Islet precursor cell (in vitro differentiated cells): ENCODE measurements at regions not wholly inside any gene's neighbourhood (a gene's known extent, or its start where the extent isn't known, plus 50 kb on each side); places are given as distances from the start of the nearest gene placed in this dataset.
A peak's percentile ranks its signal among the peaks of the same experiment; 100 is the strongest.

Source experiments
- DNase-seq: peaks from one replicate; pipeline ENCODE4 v3.0.0-alpha.2; 2018

GRCh38 chr16:86893506-86893905, 315.2 kb downstream of the FOXL1 start:
- no peak for DNase-seq

- no peak for DNase-seq
Observed at GRCh38 chr16:86894029-86894567, 315.7 kb downstream of the FOXL1 start.

GRCh38 chr16:86894925-86895324, 316.6 kb downstream of the FOXL1 start:
- no peak for DNase-seq

- no peak for DNase-seq
Observed at GRCh38 chr16:86895606-86896005, 317.3 kb downstream of the FOXL1 start.

GRCh38 chr16:86896976-86897375, 318.6 kb downstream of the FOXL1 start:
- no peak for DNase-seq

GRCh38 chr16:86897486-86897885, 319.1 kb downstream of the FOXL1 start:
- no peak for DNase-seq

- no peak for DNase-seq
Observed at GRCh38 chr16:86898386-86898785, 320.0 kb downstream of the FOXL1 start.

- DNase-seq, result no peak
Observed at GRCh38 chr16:86899151-86899550, 320.8 kb downstream of the FOXL1 start.

- no peak for DNase-seq
Observed at GRCh38 chr16:86899757-86900156, 321.4 kb downstream of the FOXL1 start.

- no peak for DNase-seq
Observed at GRCh38 chr16:86901483-86901882, 323.1 kb downstream of the FOXL1 start.

- no peak for DNase-seq
Observed at GRCh38 chr16:86902656-86903001, 324.3 kb downstream of the FOXL1 start.

GRCh38 chr16:86903068-86903467, 324.7 kb downstream of the FOXL1 start:
- no peak for DNase-seq

GRCh38 chr16:86905302-86905701, 327.0 kb downstream of the FOXL1 start:
- no peak for DNase-seq

GRCh38 chr16:86906623-86907022, 328.3 kb downstream of the FOXL1 start:
- DNase-seq, result peak; percentile 73

GRCh38 chr16:86909359-86910160, 331.2 kb downstream of the FOXL1 start:
- no peak for DNase-seq

- DNase-seq, result no peak
Observed at GRCh38 chr16:86910161-86910769, 331.9 kb downstream of the FOXL1 start.

- DNase-seq, result no peak
Observed at GRCh38 chr16:86911437-86911958, 333.1 kb downstream of the FOXL1 start.

- DNase-seq, result no peak
Observed at GRCh38 chr16:86913886-86914285, 335.5 kb downstream of the FOXL1 start.

- DNase-seq, result no peak
Observed at GRCh38 chr16:86914876-86915717, 336.7 kb downstream of the FOXL1 start.

- no peak for DNase-seq
Observed at GRCh38 chr16:86917471-86918365, 339.4 kb downstream of the FOXL1 start.

- DNase-seq, result no peak
Observed at GRCh38 chr16:86918637-86919036, 340.3 kb downstream of the FOXL1 start.

GRCh38 chr16:86919078-86919477, 340.7 kb downstream of the FOXL1 start:
- DNase-seq, result no peak
